Cerebellar cortex (tissue), 1 donor: ENCODE measurements at regions not wholly inside any gene's neighbourhood (a gene's known extent, or its start where the extent isn't known, plus 50 kb on each side); places are given as distances from the start of the nearest gene placed in this dataset.

Experiments used
- DNase-seq: peaks from one replicate; pipeline ENCODE4 v3.0.0-alpha.2; 2015; ENCODE audit warnings: low spot score

- DNase-seq = no peak
Observed at GRCh38 chr1:229063154-229063773, 207.6 kb upstream of the RAB4A start.

DNA sequence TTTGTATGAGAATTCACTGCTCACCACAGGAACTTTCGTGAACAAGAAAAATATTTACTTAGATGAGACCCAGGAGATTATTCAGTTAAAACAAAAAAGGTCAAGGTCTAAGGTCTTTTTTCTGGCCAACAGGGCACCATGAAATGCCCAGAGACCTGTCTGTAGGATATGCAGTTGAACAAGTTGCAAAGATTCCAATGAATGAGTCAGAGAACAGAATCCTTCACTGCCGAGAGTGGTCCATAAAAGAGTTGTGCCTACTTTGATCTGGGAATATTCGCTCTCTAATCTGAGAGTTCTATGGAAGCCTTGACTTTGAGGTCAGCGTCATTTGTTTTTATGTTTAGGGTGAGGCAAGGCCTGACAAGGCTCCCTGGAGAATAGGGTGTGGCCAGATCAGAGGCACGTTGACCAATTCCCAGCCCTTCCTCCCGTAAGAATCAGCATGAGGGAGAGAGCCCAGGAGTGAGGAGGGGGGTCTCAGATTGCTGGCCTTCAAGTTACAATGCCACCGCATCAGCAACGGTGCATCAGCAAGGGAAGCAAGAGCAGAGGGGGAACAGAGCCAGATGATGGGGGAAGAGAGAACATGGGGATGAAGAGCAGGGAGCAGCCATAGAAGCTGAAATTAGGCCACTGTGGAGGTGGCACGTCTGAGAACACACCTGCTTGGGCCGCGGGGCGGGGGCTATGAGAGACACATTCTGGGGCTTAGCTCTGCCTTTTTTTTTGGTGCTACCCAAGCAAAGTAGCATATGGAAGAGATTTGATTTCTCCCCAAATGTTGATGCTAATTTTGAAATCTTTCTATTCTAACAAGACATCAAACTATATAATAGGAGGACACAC lies 206.4 kb upstream of the RAB4A start:
- DNase-seq = no peak

DNA sequence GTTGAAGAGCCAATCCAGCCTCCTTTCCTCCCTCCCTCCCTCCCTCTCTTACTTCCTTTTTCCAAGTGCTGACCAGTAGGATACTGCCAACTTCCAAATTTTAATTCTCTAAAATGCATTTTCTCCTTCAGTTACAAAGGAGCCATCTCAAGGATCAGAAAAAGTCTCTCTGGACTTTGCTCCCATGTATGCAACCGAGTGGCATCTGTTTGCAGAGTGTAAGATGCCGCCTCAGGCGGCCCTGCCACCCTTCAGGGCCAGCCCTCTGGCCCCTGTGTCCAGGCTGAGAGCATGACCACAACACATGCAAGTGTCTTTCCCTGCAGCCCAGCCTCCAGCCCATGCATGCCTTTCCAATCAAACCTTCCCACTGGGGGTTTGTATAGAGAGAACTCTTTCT lies 205.3 kb upstream of the RAB4A start:
- DNase-seq = no peak

- DNase-seq = no peak
Observed at GRCh38 chr1:229066591-229066990, 204.3 kb upstream of the RAB4A start.

- no peak for DNase-seq
Observed at GRCh38 chr1:229067546-229067945, 203.4 kb upstream of the RAB4A start.

GRCh38 chr1:229068270-229068987 lies 202.5 kb upstream of the RAB4A start:
- no peak for DNase-seq

- no peak for DNase-seq
Observed at GRCh38 chr1:229069176-229069575, 201.7 kb upstream of the RAB4A start.

DNA sequence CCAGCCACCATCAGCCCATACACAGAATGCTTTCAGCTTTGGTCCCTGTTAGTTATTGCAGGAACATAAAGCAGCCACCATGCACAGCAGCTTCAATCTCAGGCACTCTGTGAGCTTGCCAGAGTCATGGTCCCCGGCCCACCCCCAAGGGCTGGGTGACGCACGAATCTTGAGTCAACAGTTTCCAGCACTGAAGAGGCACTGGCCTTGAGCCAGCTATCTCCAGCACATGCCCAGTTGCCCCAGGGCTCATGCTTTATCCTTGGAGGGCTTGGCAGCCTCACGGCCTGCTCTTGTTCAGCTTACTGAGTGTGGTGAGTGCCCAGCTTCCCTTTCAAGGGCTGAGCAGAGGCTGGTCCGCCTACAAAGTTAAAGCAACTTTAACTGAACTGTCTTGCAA lies 200.7 kb upstream of the RAB4A start:
- peak; percentile 9 for DNase-seq

- DNase-seq = no peak
Observed at GRCh38 chr1:229073251-229073650, 197.7 kb upstream of the RAB4A start.

GRCh38 chr1:229075217-229075616 lies 195.7 kb upstream of the RAB4A start:
- DNase-seq = no peak

GRCh38 chr1:229075716-229076115 lies 195.2 kb upstream of the RAB4A start:
- DNase-seq = no peak

DNA sequence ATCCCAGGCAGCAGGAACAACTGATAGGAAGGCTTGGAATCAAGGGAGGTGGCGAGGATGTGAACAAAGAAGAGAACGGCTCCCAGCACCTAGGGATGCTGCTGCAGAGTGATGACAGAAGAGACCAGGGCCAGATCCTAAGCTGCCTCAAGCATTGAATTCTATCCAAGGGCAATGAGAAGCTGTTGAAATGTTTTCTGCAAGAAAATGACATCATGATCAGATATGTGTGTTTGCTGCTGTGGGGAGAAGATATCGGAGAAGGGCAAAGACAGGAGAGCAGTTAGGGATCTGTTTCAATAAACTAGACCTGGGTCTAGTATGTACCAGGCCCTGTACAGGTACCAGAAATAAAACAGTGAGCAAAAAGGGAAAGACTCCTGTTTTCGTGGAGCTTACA lies 194.7 kb upstream of the RAB4A start:
- no peak for DNase-seq

- DNase-seq = no peak
Observed at GRCh38 chr1:229079016-229079595, 191.8 kb upstream of the RAB4A start.

DNA sequence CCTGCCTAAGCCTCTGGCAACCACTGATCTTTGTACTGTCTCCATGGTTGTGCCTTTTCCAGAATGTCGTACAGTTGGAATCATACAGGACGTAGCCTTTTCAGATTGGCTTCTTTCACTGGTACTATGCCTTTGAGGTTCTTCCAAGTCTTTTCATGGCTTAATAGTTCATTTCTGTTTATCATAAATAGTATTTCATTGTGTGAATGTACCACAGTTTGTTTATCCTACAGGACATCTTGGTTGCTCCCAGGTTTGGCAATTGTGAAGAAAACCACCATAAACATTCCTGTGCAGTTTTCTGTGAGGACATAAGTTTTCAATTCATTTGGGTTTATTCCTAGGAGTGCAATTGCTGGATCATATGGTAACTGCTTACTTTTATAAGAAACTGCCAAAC lies 190.6 kb upstream of the RAB4A start:
- no peak for DNase-seq

GRCh38 chr1:229085291-229085690 lies 185.6 kb upstream of the RAB4A start:
- DNase-seq = no peak

DNA sequence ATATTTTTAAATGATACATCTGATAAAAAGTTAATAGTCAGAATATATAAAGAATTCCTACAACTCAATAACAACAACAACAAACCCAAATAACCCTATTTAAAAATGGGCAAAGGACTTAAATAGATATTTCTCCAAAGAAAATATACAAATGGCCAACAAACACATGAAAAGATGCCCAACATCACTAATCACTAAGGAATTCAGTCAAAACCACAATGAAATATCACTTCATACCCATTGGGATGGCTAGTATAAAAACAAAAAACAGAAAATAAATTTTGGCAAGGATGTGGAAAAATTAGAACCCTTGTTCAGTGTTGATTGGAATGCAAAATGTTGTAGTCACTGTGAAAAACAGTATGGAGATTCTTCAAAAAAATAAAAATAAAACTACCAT lies 184.8 kb upstream of the RAB4A start:
- no peak for DNase-seq

DNA sequence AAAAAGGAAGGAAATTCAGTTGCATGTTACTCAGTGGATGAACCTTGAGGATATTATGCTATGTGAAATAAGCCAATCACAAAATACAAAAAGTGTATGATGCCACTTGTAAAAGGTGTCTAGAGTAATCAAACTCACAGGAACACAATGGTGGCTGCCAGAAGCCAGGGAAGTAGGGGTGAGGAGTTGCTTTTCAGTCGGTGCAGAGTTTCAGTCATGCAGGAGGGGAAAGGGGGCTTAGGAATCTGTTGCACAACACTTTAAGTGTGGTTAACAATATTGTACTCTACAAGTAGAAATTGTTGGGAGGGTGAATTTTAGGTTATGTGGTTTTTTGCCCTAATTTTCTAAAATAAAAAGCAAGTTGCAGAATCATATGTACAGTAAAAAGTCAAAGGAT lies 184.2 kb upstream of the RAB4A start:
- DNase-seq = no peak

- no peak for DNase-seq
Observed at GRCh38 chr1:229087339-229087738, 183.6 kb upstream of the RAB4A start.

GRCh38 chr1:229087906-229088305 lies 183.0 kb upstream of the RAB4A start:
- no peak for DNase-seq

DNA sequence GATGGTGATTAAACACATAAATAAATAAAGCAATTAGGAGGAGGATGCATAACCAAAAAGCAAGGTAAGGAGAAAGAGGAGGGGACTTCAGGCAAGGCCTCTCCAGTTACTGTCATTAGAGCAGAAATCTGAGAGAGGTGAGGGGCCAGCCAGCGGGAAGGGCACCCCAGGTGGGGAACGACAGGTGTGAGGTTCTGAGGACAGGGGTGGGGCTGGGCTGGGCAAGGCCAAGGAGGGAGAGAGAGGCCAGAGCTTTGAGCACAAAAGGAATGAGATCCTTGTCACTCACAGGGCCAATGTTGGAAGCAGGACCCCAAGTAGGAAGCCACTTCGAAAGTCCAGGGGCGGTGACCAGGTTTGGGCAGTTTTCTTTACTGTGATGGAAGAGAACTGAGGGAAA lies 182.2 kb upstream of the RAB4A start:
- no peak for DNase-seq

- no peak for DNase-seq
Observed at GRCh38 chr1:229089586-229090208, 181.2 kb upstream of the RAB4A start.

DNA sequence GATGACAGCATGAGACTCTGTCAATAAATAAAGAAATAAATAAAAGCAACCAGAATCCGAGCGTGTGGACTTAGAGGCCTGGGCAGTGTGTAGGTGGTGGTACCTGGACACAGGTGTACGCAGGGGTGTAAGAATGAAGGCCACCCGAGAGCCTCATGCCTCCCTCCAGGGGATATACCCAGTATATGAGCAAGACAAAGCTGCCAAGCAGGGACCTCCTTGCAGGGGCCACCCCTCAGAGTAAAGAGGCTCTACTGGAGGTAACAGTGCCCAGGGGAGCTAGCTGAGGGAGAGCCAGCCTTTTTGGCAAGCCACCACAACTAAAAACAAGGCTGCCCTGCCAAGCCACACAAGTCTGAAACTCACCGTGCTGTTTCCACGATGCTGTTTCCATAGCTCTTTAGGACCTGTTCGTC lies 179.2 kb upstream of the RAB4A start:
- no peak for DNase-seq
